ENCODE measurements at regions not wholly inside any gene's neighbourhood (a gene's known extent, or its start where the extent isn't known, plus 50 kb on each side); places are given as distances from the start of the nearest gene placed in this dataset.

- no peak for DNase-seq
Observed at GRCh38 chr1:59026472-59026948, 242.7 kb upstream of the JUN start.

DNA sequence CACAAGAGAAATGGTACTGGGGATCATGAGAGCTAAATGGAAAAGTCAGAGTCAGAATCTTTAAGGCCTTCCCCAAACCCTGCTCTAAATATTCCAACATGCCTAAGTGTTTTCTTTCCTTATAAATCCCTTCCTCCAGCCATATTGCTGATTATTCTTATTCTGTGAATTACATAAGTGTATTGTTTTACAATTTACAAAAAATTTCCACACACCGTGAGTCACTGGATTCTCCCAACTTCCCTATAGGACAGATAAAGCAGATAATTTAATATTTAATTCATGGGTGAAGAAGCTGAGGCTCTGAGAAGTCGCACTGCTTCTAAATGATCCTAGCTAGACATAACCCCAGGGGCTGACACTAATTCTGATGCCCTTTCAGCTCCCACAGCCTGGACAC, 243.3 kb upstream of the JUN start:
- DNase-seq, result no peak

DNA sequence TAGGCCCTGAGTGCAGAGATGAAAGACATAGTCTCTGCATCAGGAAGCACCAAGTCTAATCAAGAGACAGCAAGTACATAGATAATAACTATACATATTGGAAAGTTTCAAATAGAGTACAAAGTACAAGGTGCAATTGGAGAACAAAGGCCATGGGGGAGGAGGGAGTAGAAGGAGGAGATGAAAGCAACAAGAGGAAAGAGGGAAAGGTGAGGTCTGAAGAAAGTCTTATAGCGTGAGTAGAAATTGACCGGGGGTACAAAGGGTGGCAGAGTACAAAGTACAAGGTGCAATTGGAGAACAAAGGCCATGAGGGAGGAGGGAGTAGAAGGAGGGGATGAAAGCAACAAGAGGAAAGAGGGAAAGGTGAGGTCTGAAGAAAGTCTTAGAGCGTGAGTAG, 244.2 kb upstream of the JUN start:
- DNase-seq, result no peak

GRCh38 chr1:59029411-59030167, 245.7 kb upstream of the JUN start:
- DNase-seq, result peak; percentile 80

DNA sequence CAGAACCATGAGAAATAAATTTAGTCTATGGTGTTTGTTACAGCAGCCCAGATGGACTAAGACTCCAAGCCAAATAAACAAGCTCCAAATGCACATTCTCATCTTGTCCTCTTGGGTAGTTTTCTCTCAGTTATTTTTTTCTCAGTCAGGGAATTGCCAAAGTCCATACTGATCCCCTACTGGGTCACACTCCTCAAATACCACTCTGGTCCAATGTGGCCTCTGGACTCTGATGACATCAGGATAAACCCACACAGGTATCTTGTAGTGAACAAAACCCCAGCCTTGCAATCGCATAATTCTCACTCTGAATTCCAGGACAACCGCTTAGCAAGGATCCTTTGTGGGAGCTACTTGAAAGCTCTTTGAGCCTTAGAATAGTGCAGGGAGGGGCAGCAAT, 248.4 kb upstream of the JUN start:
- no peak for DNase-seq

- no peak for DNase-seq
Observed at GRCh38 chr1:59033761-59034160, 249.9 kb upstream of the JUN start.

GRCh38 chr1:59034925-59035324, 251.1 kb upstream of the JUN start:
- peak; percentile 58 for DNase-seq

DNA sequence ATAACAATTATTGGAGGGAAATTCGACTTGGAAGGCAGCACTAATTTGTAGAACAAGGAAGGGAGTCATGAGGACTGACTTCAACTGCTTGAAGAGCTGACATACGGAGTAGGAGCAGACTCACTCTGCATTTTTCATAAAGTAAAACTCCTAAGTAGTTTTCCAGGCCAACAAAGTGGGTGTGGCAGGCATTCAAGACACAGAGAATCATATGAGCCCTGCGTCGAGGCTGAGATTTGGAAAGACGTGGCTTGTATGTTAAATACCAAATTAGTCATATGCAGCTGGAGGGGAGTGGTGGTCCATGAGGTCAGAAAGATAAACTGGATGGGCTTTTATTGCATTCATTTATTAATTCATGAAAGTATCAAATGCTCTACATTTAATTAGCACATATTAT, 255.7 kb upstream of the JUN start:
- no peak for DNase-seq

DNA sequence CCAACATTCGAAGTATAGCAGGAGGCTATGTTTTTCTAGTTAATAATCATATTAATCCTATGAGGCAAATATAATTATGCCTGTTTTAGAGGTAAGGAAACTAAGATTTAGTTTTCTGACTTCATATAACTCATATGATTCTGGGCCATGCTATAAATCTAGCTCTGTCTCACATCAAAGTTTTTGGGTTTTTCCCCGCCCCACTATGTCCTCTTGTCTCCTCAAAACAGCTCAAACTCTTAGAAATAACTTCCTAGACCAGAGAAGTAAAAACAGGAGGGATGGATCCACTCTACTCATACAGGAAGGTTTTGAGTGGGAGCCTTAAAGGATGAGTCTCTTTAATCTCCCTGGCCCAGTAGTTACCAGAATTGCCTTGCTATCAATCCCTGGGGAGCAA, 256.4 kb upstream of the FGGY start:
- DNase-seq, result no peak

DNA sequence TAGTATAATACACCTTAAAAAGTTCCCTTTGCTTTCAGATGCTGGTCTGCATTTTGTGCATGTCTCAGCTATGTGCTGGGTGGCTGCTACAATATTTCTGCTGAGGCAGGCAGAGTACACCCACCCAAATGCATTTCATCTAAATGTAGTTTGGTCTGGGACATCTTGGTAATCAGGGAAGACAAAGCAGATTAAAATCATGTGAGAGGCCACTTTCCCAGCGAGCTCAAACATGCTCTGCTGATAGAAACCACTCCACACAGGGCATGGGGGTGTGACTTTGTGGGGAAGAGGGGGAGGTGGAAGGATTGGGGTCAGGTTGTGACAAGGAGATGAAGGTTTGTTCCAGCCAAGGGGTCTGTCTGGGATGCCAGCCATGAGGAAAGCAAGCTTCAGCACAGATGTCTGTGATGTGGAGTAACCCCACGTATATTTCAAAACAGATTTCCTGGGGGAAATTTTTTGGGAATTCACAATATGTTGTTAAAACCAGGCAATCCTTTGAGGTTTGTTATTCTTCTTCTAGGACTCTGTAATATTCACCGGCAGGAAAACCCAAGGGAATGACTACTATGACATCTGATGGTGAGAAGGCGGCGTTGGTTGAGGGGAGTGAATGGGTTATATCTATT, 255.1 kb upstream of the FGGY start:
- no peak for DNase-seq

- DNase-seq, result no peak
Observed at GRCh38 chr1:59043796-59044195, 253.1 kb upstream of the FGGY start.

DNA sequence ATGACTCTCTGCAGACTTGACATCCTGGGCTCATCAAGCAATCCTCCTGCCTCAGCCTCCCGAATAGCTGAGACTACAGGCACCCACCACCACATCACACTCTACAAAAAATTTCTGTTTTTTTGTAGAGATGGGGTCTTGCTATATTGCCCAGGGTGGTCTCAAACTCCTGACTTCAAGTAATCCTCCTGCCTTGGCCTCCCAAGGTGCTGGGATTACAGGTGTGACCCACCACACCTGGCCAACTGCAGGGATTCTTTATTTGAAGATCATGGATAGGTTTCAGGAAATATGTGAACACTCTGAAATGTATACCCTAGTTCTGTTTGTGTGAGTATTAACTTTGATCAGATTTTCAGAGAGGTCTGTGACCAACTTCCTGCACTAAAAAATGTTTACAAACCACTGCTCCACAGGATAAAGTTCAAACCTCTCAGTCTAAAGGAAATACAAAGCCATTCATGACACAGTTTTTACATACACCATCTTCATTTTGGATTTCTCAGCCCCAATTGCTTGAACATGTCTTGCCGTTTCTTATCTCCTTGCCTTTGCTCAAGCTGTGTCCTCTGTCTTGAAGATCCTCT, 252.3 kb upstream of the FGGY start:
- no peak for DNase-seq

DNA sequence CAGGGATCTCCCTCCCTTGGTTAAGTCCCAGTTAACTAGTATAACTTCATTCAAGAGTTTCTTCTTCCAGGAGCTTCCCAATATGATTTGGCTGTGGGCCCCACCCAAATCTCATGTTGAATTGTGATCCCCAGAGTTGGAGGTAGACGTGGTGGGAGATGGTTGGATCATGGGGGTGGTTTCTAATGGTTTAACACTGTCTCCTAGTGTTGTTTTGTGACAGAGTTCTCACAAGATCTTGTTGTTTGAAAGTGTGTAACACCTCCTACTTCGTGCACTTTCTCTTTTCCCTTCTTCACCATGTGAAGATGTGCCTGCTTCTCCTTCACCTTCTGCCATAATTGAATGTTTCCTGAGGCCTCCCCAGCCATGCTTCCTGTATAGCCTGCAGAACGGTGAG, 251.8 kb upstream of the FGGY start:
- no peak for DNase-seq

GRCh38 chr1:59045636-59046035, 251.3 kb upstream of the FGGY start:
- no peak for DNase-seq

- DNase-seq, result no peak
Observed at GRCh38 chr1:59046134-59046533, 250.8 kb upstream of the FGGY start.

DNA sequence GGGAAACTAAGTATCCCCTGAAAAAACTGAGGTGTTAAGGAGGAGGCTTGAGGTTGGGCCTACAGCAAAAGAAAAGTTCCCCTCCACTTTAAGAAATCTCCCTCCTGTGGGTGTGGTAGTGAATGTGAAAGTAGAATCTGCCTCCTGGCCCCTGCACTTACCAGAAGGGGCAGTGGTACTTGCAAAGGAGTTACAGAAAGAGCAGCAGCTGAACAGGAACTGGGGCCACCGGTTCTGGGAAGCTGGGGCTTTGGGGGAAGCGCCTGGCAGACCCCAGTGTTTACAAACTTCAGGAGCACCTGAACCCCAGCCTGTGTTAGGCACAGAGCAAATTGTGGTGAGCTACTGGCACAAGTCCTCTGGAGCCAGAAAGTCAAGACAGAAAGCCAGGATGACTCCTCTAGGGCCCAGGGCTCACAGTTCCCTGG, 250.2 kb upstream of the FGGY start:
- DNase-seq, result no peak

GRCh38 chr1:59051007-59051406, 245.9 kb upstream of the FGGY start:
- no peak for DNase-seq

- no peak for DNase-seq
Observed at GRCh38 chr1:59052166-59052590, 244.7 kb upstream of the FGGY start.

DNA sequence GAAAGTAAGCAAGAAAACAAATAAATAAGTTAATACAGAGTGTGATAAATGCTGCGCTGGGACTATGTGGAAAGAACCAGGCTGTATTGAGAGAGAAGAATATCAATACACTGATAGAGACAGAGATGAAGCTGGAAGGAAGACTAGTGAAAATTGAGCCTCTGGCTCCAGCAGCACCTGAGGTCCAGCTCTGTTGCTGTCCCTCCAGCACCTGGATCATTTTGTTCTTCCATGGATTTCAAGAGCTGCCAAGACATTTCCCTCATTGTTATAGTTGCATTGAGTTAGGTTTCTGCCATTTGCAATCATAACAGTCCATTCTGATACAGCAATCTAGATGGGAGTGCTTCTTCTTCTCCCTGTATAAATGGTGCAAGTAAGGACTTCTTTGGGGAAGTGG, 242.7 kb upstream of the FGGY start:
- DNase-seq, result no peak

GRCh38 chr1:59055908-59056719, 240.8 kb upstream of the FGGY start:
- no peak for DNase-seq

DNA sequence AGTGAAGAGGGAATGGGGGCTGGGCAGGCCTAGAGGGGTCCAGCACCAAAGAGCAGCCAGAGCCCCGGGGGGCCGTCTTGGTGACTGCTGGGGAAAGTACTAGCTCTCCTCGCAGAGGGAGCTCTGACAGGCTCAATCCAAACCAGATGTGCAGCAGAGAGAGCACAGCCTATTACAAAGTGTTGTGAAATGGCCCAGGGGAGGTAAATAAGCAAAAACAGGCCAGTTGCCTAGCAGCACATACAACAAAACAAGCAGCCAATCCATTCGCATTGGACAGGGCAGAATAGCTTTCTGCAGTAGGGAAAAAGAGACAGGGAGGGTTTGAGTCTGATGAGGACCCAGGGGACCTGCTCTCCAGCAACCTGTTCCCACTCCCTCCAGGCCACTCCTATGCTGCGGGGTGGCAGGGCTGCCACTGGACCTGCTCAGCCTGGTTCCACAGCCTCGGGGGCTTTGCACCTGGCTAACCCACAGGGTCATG, 239.6 kb upstream of the FGGY start:
- peak; percentile 80 for DNase-seq

- DNase-seq, result no peak
Observed at GRCh38 chr1:59057796-59058195, 239.1 kb upstream of the FGGY start.
